Activated CD4-positive, alpha-beta T cell treated with anti-CD3 and anti-CD28 coated beads, Interleukin-2, amount 50 U/mL, for 16 hours (primary cell): ENCODE measurements at regions not wholly inside any gene's neighbourhood (a gene's known extent, or its start where the extent isn't known, plus 50 kb on each side); places are given as distances from the start of the nearest gene placed in this dataset.
"Not testable (repeated sequence)": the region's sequence is repeated elsewhere in the genome, so short reads cannot be mapped to it uniquely, and the experiment has no call there.

Experiments used
- DNase-seq: peaks from one replicate; pipeline ENCODE4 v3.0.0-alpha.2; 2020

DNA sequence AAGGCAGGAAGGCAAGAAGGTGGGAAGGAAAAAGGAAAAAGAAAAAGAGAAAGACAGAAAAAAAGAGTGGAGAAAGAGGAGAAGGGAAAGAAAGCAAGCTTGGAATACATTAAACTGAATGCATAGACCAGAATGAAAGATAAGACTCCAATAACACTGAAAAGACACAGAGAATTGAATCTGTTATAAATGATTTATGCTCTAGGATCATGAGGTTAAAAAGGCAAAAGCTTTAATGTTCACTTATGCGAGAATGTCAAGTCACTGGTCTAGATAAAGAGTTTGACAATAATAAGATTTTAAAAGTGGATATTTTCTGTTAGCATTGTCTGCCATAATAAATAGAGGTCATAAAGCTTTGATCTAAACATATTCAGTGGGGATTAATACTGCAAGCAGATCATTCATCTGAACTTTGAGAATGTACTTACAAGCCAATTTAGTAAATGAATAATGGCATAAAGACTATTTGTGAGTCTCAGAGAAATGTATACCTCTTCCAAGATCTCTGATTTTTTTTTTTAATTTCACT is 1069.2 kb upstream of the SLC39A10 start:
- DNase-seq, result no peak

DNA sequence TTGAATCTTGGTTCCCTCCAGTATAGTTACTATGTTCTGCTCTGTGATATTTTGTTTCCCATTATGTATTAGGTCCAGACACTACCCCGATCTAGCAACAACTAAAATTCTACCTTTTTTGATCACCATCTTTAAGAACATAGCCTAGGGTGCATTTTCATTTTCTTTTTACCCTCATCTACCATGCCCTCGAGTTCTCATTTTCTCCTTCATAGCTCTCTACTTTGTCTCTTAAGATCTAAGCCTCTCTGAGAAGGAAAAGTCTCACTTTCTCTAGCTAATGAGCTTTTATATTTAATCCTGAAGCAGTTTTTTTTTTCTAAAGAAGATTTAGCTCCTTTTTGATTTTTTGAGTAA is 1089.4 kb upstream of the SLC39A10 start:
- no peak for DNase-seq

DNA sequence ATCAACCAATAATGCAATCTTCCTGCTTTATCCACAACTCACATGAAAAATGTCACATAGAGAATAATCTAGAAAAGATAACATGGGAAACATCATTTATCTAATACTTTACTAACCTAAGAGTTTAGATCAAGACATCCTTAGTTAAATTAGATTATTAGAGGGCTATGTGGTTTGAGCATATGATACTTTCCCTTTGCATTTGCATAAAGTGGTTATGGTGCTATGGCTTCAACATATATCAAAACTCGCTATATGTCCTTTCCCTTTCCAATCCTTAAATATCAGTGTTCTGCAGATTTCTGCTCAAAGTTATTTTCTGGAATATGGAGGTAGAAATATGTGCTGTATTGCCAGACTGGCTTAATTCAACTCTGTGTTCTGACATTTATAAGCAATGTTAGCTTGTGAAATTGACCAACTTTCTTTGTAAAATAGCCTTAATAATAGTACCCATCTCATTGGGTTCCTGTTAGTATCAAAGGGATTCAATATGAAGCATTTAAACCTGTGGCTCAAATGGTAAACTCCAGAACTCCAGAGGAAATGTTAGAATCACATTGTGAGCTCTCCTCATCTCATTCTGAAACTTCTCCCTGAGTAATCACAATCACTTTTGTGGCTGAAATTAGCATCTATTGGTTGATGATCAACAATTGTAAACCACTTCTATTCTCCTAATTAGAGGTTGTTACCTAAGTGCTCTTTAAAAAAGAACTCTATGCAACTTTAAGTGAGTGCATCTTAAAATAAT is 1089.9 kb upstream of the SLC39A10 start:
- DNase-seq, result peak; percentile 36

DNA sequence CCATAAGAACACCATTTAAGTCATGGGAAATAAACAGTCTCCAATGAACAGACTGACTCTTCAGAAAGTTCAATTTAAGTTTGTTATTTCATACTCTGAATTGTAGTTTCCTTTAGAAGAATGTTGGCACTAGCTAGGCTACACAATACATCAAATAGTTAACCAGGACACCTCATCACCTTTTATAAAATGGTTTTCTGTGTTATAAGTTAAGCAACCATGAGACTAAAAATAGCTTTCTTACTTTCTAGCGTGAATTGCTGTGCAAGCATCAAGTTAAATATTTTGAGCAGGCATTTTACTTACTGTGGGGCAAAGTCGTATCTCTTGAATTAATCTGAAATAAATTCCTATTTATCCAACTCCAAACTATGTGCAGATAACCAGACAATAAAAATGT is 1092.6 kb upstream of the SLC39A10 start:
- no peak for DNase-seq

DNA sequence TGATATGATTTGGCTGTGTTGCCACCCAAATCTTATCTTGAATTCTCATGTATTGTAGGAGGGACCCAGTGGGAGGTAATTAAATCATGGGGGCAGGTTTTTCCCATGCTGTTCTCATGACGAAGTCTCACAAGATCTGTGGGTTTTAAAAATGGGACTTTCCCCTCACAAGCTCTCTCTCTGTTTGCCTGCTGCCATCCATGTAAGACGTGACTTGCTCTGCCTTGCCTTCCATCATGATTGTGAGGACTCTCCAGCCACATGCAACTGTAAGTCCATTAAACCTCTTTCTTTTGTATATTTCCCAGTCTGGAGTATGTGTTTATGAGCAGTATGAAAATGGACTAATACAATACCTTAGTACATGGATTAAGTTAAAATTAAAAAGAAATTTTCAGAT is 1094.7 kb upstream of the SLC39A10 start:
- DNase-seq, result no peak

DNA sequence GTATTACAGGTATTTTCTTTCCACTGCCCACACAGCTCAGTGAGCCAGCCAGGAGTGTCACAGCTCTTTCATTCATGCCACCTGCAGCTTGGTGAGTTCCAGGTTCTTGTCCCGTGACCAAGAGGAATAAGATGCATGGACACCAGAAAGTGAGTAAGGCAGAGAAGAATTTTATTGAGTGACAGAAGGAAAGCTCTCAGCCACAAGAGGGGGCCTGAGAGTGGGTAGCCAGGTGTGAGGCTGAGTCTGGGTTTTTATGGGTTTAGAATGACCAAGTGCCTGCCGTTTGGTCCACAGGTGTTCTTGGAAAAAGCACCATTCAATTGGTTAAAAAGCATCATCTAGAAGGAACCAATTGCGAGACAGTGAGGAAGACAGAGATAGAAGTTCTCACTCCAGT is 1097.1 kb upstream of the SLC39A10 start:
- no peak for DNase-seq

DNA sequence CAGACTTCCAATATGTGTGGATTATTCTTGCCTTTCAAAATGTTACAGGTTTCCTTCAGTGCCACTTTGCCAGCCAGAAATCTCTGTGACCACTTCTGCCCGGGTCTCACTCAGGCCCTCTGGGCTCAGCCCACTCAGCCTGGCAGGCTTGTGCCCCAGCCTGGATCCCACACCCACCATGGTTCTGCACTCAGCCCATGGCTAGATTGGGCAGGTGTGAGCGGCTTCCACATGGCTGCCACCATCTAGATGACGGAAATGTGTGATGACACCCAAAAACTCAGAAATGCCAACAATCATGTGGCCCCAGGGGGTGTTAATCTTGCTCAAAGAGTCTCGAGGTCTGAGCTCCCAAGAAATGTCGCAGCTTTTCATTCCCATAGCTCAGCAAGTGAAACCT is 1097.5 kb upstream of the SLC39A10 start:
- DNase-seq, result no peak

DNA sequence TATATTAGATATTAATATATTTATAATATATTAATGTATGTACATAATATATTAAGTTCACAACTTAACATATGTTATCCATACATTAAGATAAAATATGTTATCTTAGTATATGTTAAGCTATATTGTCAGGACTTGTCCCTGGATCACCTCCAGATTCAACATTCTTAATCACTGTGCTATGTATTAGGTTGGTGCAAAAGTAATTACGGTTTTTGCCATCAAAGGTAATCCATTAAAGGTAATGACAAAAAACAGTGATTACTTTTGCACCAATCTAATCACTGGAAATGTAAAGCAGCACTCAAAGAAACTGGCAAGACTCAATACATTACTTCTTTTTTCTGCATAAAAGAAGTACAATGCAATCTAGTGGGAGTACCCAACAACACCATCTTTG is 1099.0 kb upstream of the SLC39A10 start:
- no peak for DNase-seq

DNA sequence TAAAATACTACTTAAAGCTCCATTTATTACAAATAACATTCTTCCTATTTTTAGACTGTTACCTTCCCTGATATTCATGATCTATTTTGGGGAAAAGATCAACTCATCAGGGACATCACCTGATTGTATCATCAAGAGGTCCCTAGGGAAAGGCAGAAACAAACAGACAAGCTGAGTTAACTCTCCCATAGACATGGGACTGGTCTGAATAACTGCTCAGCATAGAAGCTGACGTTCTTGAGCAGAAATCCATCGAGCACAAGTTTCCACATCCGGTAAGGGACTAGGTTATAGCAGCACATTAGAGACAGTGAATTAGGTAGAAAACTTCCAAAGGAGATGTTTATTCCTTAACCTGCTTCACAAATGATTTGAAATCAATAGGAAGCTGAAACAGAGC is 1100.4 kb upstream of the SLC39A10 start:
- DNase-seq, result no peak

DNA sequence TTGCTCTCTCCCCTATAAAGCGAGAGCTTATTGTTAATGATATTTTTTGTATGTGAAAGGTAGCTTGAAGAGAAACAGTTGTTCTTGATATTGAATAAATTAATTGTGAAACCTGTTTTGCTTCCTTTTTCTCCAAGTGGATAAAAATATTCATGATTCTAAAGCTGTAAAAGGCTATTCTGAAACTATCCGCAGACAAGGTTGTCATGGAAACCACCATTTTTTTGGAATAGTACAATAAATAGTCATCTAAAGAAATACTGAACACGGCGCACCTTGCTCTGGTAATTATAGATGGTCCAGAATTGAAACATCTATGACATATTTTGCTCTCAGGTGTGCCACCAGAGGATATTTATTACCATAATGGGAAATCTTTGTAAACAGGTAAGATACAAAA is 1103.0 kb upstream of the SLC39A10 start:
- DNase-seq, result no peak

DNA sequence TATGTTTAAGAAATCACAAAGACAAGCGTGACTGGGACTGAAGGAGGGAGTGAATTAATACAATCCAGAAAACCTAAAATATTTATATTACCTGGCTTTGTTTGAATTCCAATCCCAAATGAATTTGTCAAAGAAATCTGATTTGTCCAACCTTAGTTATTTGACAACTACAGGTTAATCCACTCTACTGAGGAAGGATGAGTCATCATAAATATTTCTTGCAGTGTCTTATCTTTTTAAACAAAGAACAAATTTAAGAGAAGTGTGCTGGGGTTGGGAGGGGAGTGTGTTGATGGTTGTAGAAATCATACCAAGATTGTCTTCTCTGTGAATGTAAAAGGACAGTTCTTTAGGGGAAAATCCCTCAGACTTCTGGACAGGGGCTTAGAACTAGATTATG is 1106.3 kb upstream of the SLC39A10 start:
- DNase-seq, result no peak

DNA sequence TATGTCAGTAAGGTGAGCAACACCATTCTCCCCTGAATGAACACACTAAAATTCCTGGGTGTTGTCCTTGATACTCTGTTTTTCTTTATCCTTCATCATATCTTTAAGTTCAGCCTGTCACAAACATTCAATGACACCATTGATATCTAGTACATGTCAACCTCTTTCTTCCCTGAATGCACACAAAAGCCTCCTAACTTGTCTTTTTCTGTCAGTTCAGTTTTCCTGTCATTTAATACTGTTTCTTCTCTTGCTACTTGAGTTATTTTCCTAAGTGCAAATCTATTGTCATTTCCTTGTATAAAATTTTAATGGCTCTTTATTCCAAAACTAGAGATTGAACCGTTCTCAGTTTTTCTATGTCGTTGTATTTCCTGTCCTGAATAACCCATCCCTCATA is 1107.6 kb upstream of the SLC39A10 start:
- no peak for DNase-seq

DNA sequence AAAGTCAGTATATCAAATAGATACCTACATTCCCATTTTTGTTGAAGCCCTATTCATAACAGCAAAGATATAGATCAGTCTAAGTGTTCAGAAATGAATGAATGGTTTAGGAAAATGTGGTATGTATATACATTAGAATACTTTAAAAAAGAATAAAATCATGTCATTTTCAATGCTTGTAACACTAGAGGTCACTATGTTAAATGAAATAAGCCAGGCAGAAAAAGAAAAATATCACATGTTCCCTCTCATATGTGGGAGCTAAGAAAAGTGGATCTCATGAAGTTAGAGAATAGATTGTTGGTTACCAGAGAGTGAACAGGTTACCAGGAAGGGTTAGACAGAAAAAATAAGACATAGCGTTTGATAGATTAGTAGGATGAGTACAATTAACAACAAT is 1111.0 kb upstream of the SLC39A10 start:
- no peak for DNase-seq

DNA sequence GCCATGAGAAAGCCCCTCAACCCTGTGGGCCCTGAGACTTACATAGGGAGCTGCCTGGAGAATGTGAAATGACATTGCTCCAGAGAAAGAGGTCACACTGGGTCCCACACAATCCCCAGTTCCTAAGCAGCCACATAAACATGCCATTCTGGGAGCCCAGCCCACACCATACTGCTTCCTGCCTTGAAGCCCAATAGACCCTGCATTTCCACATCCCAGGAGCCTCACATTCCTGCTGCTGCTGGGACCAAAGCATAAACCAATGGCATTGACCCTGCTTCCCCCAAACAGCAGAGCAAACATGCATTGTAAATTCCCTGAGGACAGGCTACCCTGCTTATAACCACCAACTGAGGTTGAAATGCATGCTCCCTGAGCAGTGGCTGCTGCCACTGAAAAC is 1117.6 kb upstream of the SLC39A10 start:
- no peak for DNase-seq

DNA sequence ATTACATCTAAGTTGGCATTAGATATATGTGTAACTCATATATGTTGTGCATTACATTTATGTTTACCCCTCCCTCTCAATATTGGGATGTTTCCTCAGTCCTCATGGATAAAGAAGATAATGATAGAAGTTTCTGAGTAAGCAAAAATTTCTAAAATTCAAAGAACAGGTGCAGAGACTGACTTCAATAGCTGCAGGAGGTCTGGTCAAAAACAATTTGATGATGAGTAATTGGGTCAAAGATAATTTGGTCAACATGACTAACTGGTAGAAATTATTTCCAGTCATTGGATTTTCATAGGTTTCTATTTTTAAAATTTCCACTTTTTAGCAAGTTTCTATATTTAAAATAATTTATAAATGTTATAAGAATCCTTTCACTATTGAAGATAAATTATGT is 1130.9 kb upstream of the SLC39A10 start:
- no peak for DNase-seq

DNA sequence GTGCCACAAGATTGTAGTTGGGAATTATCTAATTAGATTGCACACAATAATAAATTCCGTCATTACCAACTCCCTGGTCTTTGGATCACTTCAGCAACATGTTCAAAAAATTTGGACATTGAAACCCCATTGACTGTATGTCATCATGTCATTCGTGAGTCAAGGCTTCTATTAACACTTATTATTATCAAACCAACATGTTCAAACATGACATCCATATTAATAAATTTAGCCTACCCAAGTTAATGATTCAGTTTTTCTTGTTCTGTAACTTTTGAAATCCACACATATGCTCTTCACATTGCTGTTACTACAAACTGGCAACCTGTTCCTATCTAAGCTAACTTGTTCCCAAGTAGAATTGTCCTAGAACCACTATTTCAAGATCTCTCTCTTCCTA is 1142.7 kb upstream of the SLC39A10 start:
- no peak for DNase-seq

DNA sequence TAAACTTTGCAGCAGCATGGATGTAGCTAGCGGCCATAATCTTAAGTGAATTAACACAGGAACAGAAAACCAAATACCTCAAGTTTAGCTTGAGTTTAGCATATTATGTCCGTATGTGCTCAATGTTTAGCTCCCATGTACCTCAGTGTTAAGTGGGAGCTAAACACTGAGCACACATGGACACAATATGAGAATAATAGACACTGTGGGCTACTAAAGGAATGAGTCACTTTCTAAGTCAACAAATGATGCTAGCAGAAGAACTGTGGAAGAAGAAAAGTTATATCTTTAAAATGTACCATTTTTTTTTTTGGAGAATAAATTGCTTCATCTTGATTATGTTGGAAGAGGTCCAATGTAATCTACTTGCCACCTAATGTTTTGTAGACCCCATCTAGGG is 1146.0 kb upstream of the SLC39A10 start:
- DNase-seq, result not testable (repeated sequence)

DNA sequence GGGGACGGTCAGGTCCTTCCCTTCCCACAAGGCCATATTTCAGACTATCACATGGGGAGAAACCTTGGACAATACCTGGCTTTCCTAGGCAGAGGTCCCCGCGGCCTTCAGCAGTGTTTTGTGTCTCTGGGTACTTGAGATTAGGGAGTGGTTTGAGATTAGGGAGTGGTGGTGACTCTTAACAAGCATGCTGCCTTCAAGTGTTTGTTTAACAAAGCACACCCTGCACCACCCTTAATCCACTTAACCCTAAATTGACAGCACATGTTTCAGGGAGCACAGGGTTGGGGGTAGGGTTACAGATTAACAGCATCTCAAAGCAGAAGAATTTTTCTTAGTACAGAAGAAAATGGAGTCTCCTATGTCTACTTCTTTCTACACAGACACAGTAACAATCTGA is 1152.2 kb upstream of the SLC39A10 start:
- DNase-seq, result not testable (repeated sequence)

DNA sequence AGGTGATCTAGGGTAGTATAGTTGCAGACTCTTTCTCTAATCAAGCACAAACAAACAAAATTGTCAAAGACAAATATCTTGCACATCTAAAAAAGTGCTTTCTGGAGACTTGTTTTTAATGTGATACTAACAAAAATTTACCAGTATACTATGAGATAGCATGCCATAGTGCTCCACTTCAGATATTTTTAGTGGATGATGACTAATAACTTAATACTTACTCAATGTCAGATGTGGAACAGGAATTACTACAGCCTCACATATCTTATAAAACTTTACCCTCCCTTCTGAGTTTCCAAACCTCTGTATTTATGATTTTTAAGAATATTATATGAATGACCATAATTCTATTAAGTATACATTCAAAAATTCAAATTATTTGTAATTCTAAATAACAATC is 1162.0 kb upstream of the SLC39A10 start:
- DNase-seq, result no peak

DNA sequence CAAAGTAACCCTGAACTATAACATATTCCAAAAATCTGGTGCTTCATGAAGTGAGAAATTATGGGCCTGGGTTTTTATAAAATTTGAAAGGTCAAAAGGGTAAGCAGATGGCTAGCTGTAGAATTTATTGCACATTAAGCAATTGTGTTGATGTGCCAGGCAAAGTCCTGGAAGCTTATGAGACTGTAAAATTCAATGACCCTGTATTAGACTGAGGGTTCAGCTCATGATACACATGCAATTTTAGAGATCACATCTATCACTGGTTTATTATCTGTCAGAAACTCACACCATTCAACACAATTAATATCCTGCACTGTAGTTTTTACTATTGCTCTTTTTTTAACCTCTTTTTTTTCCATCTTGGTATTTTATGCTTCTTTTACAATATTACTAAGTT is 1162.6 kb upstream of the SLC39A10 start:
- no peak for DNase-seq

DNA sequence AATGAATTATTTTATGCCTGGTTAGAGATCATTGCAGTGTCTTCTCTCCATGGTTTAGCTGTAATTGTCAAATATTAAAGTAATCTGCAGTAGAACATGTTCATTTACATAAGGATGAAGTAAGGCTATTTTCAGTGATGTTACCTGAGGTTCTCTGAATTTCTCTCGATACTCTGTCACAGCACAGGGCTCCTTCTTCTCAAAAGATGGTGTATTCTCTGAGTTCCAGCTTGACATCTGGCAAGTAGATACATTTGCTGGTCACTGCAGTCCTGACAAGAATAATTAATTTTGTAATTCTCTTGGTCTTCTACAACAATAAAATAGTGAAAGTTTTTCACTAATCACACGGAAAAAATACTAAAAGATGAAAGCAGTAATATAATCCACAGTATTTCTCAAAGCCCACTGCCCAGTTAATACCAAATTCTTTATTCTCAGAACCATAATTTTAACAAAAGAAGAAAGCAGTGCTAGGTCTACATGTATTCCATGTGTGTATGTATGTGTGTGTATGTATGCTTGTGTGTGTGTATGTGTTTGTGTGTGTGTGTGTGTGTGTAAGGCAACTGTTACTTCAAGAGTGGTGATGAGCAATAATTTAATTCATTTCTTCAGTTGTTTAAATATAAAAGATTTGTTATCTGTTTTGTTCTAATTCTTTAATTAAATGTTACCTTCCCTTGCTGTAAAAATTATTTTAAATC is 1165.5 kb upstream of the SLC39A10 start:
- no peak for DNase-seq

DNA sequence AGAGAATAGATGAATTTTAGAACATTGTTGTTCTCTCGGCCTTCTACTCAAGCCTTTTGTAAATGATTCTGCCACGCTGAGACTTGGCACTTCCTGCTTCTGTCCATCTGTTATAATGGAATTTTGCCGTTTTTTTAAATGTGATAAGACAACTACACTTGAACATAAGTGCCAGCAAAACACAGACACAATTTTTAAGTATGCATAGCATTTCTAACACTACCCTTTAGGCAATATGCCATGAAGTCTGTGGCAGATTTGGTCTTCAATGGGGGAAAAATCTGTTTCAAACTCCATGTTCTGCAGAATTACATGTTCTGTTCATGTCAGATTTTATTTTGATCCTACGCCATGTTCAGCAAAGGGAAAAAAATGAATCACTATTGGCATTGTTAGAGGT is 1170.7 kb upstream of the SLC39A10 start:
- no peak for DNase-seq

DNA sequence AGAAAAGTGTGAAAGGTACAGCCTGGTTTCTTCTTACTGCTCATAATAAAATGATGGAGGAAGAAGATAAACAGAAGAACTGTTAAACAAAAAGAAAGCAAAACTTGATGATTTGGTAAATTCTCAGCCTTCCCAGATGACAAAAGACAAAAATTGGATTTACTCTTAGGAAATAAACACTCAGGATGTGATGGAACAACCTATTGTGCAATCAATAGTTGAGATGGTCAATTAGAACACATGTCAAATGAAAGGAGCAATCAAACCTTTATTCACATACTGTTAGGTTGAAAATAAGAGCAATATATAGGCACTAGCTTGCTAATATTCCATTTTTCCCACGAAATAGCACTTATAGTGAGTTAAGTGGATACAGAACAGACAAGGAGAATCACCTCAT is 1174.0 kb upstream of the SLC39A10 start:
- no peak for DNase-seq

DNA sequence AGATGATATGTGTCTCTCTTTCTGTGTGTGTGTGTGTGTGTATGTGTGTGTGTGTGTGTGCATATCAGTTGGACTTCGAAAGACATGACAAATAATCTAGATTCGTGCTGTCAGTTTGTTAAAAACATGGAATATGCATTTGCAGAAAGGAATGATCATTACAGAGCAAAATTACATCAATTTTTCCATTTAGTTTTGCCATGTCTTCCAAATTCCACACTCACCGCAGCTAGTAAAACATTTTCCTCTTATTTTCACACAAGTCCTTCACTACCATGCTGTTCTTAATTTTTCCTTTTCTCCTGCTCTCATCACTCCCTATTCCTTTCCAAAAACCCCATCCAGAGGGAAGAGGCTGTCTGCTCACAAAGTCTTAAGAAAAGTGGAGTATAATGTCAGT is 1191.4 kb upstream of the SLC39A10 start:
- DNase-seq, result no peak
